ENCODE measurements at regions not wholly inside any gene's neighbourhood (a gene's known extent, or its start where the extent isn't known, plus 50 kb on each side); places are given as distances from the start of the nearest gene placed in this dataset.
"Not testable (repeated sequence)": the region's sequence is repeated elsewhere in the genome, so short reads cannot be mapped to it uniquely, and the experiment has no call there.

DNA sequence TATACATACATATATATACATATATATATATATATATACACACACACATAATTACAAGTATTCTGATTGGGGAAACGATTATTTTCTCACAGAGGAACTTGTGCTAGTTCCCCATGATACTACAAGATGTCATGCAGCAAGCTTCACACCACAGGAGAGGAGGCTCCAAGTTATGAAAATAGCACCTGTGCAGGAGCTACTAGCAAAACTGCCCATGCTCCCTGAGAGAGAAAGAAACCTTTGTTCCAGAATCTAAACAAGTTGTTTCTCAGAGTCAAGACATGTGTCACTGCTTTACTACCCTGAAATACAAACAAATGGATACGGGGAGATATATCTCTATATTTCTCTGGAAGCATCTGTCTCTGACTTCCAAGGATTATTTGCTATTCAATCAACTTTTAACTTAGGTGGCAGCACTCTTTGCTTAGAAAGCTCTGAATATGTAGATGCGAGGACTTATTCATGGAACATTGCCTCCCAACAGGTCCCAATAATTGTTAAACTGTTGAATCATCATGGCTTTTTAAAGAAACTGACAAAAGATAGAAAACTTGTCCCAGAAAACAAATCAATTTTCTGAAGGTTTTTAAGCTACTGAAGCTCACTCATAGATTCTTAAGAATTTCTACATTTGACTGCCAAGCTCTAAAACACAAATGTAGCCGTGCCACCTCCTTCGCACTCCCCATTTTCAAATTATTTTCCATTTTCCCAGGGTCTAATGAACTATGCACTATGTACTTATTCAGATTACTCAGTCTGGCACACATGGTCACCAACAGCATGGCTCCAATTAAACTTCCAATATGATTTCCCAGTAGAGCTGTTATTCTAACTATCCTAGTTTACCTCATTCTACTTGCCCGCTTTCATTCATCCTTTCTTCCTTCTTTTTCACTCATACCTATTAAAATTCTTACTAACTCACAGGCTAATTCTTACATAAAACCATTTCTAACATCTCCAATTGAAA is 929.1 kb downstream of the LTN1 start:
- H3K4me3 Mint-ChIP-seq: no peak overlapping the region
- Histone ChIP-seq H2AFZ (ENCODE audit: insufficient read depth, low read depth, low read length, poor library complexity, severe bottlenecking) (no peak overlapping the region), H3K36me3 (replicated peaks in 1 of 2; ENCODE audit: control extremely low read depth in 1 of 2, control insufficient read depth in 1 of 2, extremely low read depth in 1 of 2, insufficient read depth in 2 of 2, low read length in 1 of 2) (no peaks in the 10 kb centered on the region), H3K4me2 (replicated peaks; ENCODE audit: low read depth, low read length, poor library complexity, severe bottlenecking) (no peak overlapping the region), H3K9me3 (ENCODE audit: control extremely low read depth in 1 of 3, control insufficient read depth in 2 of 3, insufficient read depth in 1 of 3, low read length in 2 of 3) (no peaks in the 10 kb centered on the region), H3K27me3 (replicated peaks in 1 of 4; ENCODE audit: control extremely low read depth in 1 of 4, control insufficient read depth in 3 of 4, insufficient read depth in 4 of 4, low read length in 3 of 4) (no peaks in the 10 kb centered on the region), H3K9ac (ENCODE audit: low read length) (no peak overlapping the region), H4K20me1 (ENCODE audit: control insufficient read depth, insufficient read depth, low read length, poor library complexity, severe bottlenecking) (no peaks in the 10 kb centered on the region), H3K79me2 (ENCODE audit: control insufficient read depth, insufficient read depth, low read length) (no peaks in the 10 kb centered on the region), H3K27ac (ENCODE audit: low read length in 2 of 2) (no peak overlapping the region), H3K4me1 (ENCODE audit: control insufficient read depth in 2 of 2, insufficient read depth in 2 of 2, low read length in 2 of 2) (peaks cover 11 to 17% of the 10 kb centered on the region in 2 donors), H3K4me3 (ENCODE audit: control extremely low read depth in 1 of 5, extremely low read depth in 1 of 5, insufficient read depth in 1 of 5, low read depth in 2 of 5, low read length in 4 of 5) (no peak overlapping the region)
- peaks cover 13% of the 10 kb centered on the region for H3K4me1 Mint-ChIP-seq
- no peak overlapping the region for H3K27ac Mint-ChIP-seq
- no peaks in the 10 kb centered on the region for H3K9me3 Mint-ChIP-seq (ENCODE audit: insufficient read depth)
- TF ChIP-seq, protein P1, sequence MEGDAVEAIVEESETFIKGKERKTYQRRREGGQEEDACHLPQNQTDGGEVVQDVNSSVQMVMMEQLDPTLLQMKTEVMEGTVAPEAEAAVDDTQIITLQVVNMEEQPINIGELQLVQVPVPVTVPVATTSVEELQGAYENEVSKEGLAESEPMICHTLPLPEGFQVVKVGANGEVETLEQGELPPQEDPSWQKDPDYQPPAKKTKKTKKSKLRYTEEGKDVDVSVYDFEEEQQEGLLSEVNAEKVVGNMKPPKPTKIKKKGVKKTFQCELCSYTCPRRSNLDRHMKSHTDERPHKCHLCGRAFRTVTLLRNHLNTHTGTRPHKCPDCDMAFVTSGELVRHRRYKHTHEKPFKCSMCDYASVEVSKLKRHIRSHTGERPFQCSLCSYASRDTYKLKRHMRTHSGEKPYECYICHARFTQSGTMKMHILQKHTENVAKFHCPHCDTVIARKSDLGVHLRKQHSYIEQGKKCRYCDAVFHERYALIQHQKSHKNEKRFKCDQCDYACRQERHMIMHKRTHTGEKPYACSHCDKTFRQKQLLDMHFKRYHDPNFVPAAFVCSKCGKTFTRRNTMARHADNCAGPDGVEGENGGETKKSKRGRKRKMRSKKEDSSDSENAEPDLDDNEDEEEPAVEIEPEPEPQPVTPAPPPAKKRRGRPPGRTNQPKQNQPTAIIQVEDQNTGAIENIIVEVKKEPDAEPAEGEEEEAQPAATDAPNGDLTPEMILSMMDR (IDR thresholded peaks at IDR 0.05): no peak
- no peak for TF ChIP-seq EZH2 (IDR thresholded peaks at IDR 0.05; ENCODE audit: borderline replicate concordance, insufficient read depth, low read depth, low read length, poor library complexity, severe bottlenecking)
- intact Hi-C loops (cut with micrococcal nuclease): no loop called here
- DNase-seq (no peak), ATAC-seq (ENCODE audit: low read depth) (no peak)
- CTCF ChIA-PET: no interaction called here
- no peaks in the 10 kb centered on the region for H3K27me3 Mint-ChIP-seq
- POLR2A ChIA-PET: no interaction called here
- WGBS (ENCODE audit: insufficient coverage): 97% methylated on average over 2 of the region's 6 CpGs

DNA sequence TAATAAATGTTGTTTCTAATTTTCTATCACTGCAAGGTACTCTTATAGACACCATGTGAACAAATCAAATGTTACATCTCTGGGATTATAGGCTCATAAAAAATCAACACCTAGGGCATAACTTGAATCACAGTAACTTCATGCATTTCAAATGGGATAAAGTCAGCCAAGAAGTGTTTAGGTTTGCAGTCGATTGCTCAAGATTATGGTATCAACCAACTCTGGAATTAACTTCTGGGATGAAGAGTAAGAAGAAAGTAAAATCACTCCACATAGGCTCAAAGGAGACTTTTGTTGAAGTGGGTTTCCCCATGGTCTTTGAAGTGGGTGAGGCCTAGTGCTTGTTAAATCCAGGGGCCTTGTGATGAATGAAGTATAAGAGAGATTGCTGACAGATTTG is 939.7 kb downstream of the LTN1 start:
- CTCF ChIA-PET; H3K4me1 ChIP-seq (ENCODE audit: control insufficient read depth in 2 of 2, insufficient read depth in 2 of 2, low read length in 2 of 2); DNase-seq; H3K27ac Mint-ChIP-seq; ATAC-seq (ENCODE audit: low read depth); H3K27me3 Mint-ChIP-seq; POLR2A ChIA-PET; H2AFZ ChIP-seq (ENCODE audit: insufficient read depth, low read depth, low read length, poor library complexity, severe bottlenecking); H3K4me3 ChIP-seq (ENCODE audit: control extremely low read depth in 1 of 5, extremely low read depth in 1 of 5, insufficient read depth in 1 of 5, low read depth in 2 of 5, low read length in 4 of 5); H3K9me3 Mint-ChIP-seq (ENCODE audit: insufficient read depth); H3K79me2 ChIP-seq (ENCODE audit: control insufficient read depth, insufficient read depth, low read length); H3K9ac ChIP-seq (ENCODE audit: low read length); H3K9me3 ChIP-seq (ENCODE audit: control extremely low read depth in 1 of 3, control insufficient read depth in 2 of 3, insufficient read depth in 1 of 3, low read length in 2 of 3); H3K4me2 ChIP-seq (replicated peaks; ENCODE audit: low read depth, low read length, poor library complexity, severe bottlenecking); H3K4me3 Mint-ChIP-seq; H3K36me3 ChIP-seq (replicated peaks in 1 of 2; ENCODE audit: control extremely low read depth in 1 of 2, control insufficient read depth in 1 of 2, extremely low read depth in 1 of 2, insufficient read depth in 2 of 2, low read length in 1 of 2); H4K20me1 ChIP-seq (ENCODE audit: control insufficient read depth, insufficient read depth, low read length, poor library complexity, severe bottlenecking); H3K27me3 ChIP-seq (replicated peaks in 1 of 4; ENCODE audit: control extremely low read depth in 1 of 4, control insufficient read depth in 3 of 4, insufficient read depth in 4 of 4, low read length in 3 of 4); intact Hi-C loops (cut with micrococcal nuclease); H3K27ac ChIP-seq (ENCODE audit: low read length in 2 of 2); H3K4me1 Mint-ChIP-seq: not testable (repeated sequence)
- no CpG with 5 or more reads among the region's 1 CpG for WGBS (ENCODE audit: insufficient coverage)

GRCh38 chr21:28051649-28052048 is 941.0 kb downstream of the LTN1 start:
- H3K79me2 ChIP-seq (ENCODE audit: control insufficient read depth, insufficient read depth, low read length); DNase-seq; intact Hi-C loops (cut with micrococcal nuclease); H2AFZ ChIP-seq (ENCODE audit: insufficient read depth, low read depth, low read length, poor library complexity, severe bottlenecking); H3K27me3 Mint-ChIP-seq; H3K4me3 ChIP-seq (ENCODE audit: control extremely low read depth in 1 of 5, extremely low read depth in 1 of 5, insufficient read depth in 1 of 5, low read depth in 2 of 5, low read length in 4 of 5); H3K27me3 ChIP-seq (replicated peaks in 1 of 4; ENCODE audit: control extremely low read depth in 1 of 4, control insufficient read depth in 3 of 4, insufficient read depth in 4 of 4, low read length in 3 of 4); H3K9me3 ChIP-seq (ENCODE audit: control extremely low read depth in 1 of 3, control insufficient read depth in 2 of 3, insufficient read depth in 1 of 3, low read length in 2 of 3); POLR2A ChIA-PET; ATAC-seq (ENCODE audit: low read depth); H3K4me3 Mint-ChIP-seq; H3K9ac ChIP-seq (ENCODE audit: low read length); H4K20me1 ChIP-seq (ENCODE audit: control insufficient read depth, insufficient read depth, low read length, poor library complexity, severe bottlenecking); H3K27ac Mint-ChIP-seq; H3K36me3 ChIP-seq (replicated peaks in 1 of 2; ENCODE audit: control extremely low read depth in 1 of 2, control insufficient read depth in 1 of 2, extremely low read depth in 1 of 2, insufficient read depth in 2 of 2, low read length in 1 of 2); H3K4me1 ChIP-seq (ENCODE audit: control insufficient read depth in 2 of 2, insufficient read depth in 2 of 2, low read length in 2 of 2); H3K27ac ChIP-seq (ENCODE audit: low read length in 2 of 2); CTCF ChIA-PET; H3K9me3 Mint-ChIP-seq (ENCODE audit: insufficient read depth); H3K4me1 Mint-ChIP-seq; H3K4me2 ChIP-seq (replicated peaks; ENCODE audit: low read depth, low read length, poor library complexity, severe bottlenecking): not testable (repeated sequence)
- no CpG with 5 or more reads among the region's 4 CpGs for WGBS (ENCODE audit: insufficient coverage)
